Fibroblast of villous mesenchyme (primary cell): ENCODE measurements at regions not wholly inside any gene's neighbourhood (a gene's known extent, or its start where the extent isn't known, plus 50 kb on each side); places are given as distances from the start of the nearest gene placed in this dataset.

Source experiments
- DNase-seq: peaks from one replicate; pipeline ENCODE4 v3.0.0-alpha.2; 2010; ENCODE audit warnings: low read depth
- H3K4me3 ChIP-seq: 2 replicates; pipeline ENCODE4 v1.5.1; 2011; ENCODE audit warnings: low read depth, mild to moderate bottlenecking, low read length
- TF ChIP-seq, protein P1 (sequence below): IDR thresholded peaks from 2 replicates; pipeline ENCODE4 v1.5.1; 2012; ENCODE audit warnings: low read depth, mild to moderate bottlenecking, low read length; ENCODE audit not compliant: insufficient read depth

- DNase-seq, result no peak
- no peak overlapping the region for H3K4me3 ChIP-seq
- TF ChIP-seq, protein P1, sequence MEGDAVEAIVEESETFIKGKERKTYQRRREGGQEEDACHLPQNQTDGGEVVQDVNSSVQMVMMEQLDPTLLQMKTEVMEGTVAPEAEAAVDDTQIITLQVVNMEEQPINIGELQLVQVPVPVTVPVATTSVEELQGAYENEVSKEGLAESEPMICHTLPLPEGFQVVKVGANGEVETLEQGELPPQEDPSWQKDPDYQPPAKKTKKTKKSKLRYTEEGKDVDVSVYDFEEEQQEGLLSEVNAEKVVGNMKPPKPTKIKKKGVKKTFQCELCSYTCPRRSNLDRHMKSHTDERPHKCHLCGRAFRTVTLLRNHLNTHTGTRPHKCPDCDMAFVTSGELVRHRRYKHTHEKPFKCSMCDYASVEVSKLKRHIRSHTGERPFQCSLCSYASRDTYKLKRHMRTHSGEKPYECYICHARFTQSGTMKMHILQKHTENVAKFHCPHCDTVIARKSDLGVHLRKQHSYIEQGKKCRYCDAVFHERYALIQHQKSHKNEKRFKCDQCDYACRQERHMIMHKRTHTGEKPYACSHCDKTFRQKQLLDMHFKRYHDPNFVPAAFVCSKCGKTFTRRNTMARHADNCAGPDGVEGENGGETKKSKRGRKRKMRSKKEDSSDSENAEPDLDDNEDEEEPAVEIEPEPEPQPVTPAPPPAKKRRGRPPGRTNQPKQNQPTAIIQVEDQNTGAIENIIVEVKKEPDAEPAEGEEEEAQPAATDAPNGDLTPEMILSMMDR, result no peak
Measured at GRCh38 chr6:156242206-156242605, 535.0 kb upstream of the ARID1B start.

GRCh38 chr6:156231026-156231765 lies 546.0 kb upstream of the ARID1B start:
- DNase-seq, result no peak
- no peak overlapping the region for H3K4me3 ChIP-seq
- TF ChIP-seq, protein P1, result no peak

- no peak overlapping the region for H3K4me3 ChIP-seq
- TF ChIP-seq, protein P1, result no peak
- no peak for DNase-seq
Measured at GRCh38 chr6:156219973-156220372, 557.2 kb upstream of the ARID1B start.

- TF ChIP-seq, protein P1, result no peak
- no peak for DNase-seq
- H3K4me3 ChIP-seq, result no peak overlapping the region
Measured at GRCh38 chr6:156205678-156206077, 571.5 kb upstream of the ARID1B start.

DNA sequence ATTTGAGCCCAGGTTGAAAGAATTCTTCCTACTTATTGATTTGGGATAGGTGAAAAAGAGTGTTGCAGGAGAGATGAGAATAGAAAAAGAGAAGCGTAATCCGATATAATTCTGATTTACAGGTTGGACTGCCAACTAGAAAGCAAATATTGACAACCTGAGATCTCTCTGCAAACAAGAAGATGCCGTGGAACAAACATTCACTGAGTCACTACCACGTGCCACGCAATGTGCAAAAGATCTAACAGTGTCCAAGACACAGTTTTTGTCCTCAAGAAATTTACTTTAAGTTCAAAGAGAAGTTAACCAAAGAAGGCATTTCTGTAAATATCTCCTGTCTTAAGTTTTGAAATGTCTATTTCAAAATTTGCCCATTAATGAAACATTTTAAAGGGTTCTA lies 578.0 kb upstream of the ARID1B start:
- TF ChIP-seq, protein P1, result no peak
- no peak overlapping the region for H3K4me3 ChIP-seq
- DNase-seq, result no peak

DNA sequence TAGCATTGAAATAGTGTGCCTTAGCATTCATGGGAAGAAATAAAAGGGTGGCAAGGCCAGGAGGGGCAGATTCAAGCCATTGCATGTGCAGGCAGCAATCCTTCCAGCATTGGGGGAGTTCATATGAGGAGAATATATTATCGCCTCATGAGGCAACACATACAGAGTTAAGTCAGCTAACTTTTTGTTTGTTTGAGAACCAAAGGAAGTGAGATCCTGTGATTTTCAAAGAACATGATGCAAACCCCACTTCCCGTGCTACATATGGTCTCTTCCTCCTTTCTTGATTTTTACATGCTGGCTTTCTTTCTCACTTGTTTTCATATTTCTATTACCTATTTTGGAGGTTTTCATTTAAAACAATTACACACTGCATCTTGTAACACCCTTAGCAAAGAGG lies 579.7 kb upstream of the ARID1B start:
- DNase-seq, result no peak
- TF ChIP-seq, protein P1, result no peak

DNA sequence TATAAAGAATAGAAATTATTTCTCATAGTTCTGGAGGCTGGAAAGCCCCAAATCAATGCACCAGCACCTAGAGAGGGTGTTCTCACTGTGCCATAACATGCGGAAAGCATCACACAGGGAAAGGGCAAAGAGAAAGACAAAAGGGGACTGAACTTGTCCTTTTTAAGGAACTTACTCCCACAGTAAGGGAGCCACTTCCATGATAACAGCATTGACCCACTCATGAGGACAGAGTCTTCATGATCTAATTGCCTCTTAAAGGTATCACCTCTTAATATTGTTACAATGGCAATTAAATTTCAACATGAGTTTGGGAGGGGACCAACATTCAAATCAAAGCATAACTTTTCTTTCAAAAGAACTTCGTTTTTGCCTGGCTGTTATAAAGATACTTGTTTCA lies 582.2 kb upstream of the ARID1B start:
- H3K4me3 ChIP-seq, result no peak overlapping the region
- TF ChIP-seq, protein P1, result no peak

More for the DNA sequence above, 579.7 kb upstream of the ARID1B start:
- H3K4me3 ChIP-seq, result no peak overlapping the region

More for the DNA sequence above, 582.2 kb upstream of the ARID1B start:
- no peak for DNase-seq
